ENCODE measurements at regions not wholly inside any gene's neighbourhood (a gene's known extent, or its start where the extent isn't known, plus 50 kb on each side); places are given as distances from the start of the nearest gene placed in this dataset.

DNA sequence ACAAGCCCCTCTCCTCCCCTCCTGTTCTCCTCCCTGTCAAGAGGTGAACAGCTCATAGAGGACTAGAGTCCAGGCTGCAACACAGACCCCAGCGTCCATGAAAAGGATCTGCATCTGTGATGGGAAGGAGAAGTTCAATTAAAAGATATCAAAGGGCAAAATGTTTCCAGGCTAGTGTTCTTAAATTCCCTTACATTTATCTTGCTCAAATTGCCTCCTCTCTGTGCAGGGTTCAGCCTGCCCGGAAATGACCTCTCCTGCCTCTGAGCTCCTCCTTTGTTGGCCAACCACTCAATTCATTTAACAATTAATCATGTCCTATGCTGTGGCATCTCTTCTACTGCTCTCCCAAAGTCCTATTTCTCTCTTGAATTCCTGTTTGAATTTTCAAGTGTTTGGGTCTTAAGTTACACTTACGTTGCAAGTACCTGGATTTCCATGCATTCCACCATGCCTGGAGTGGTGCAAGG, 105.3 kb downstream of the TSN start:
- no peak overlapping the region for H3K4me3 Mint-ChIP-seq (ENCODE audit: unreplicated experiment)
- H3K4me1 Mint-ChIP-seq (ENCODE audit: low read depth, unreplicated experiment) = peaks cover 19% of the 10 kb centered on the region
- no peak overlapping the region for H3K4me3 ChIP-seq (ENCODE audit: low read depth, low read length)
- H3K36me3 Mint-ChIP-seq (ENCODE audit: insufficient read depth, unreplicated experiment) = no peaks in the 10 kb centered on the region
- DNase-seq = no peak
- peaks cover 31% of the 10 kb centered on the region for H3K9me3 Mint-ChIP-seq (ENCODE audit: unreplicated experiment)
- peaks cover 3% of the 10 kb centered on the region for H3K27me3 Mint-ChIP-seq (ENCODE audit: insufficient read depth, unreplicated experiment)
- intact Hi-C loops (cut with micrococcal nuclease; ENCODE audit: unreplicated experiment) = no loop called here
- POLR2A ChIA-PET = no interaction called here
- no peak for TF ChIP-seq CTCF (IDR thresholded peaks at IDR 0.05; ENCODE audit: insufficient read depth in 1 of 2, low read depth in 1 of 2, low read length in 1 of 2, severe bottlenecking in 1 of 2, unreplicated experiment in 1 of 2)
- H3K9me3 ChIP-seq = peaks cover 10% of the 10 kb centered on the region; the same call in 1 of the 2 replicates
- BruUV-seq (replicated peaks) = no TSS peak
- H3K4me1 ChIP-seq = peaks cover 14% of the 10 kb centered on the region
- no peak overlapping the region for H3K27ac Mint-ChIP-seq (ENCODE audit: unreplicated experiment)
- CTCF ChIA-PET = no interaction called here
- no peaks in the 10 kb centered on the region for H3K36me3 ChIP-seq (ENCODE audit: control insufficient read depth, insufficient read depth, low read length)
- H3K27me3 ChIP-seq (replicated peaks; ENCODE audit: control insufficient read depth, insufficient read depth, low read length) = no peaks in the 10 kb centered on the region

- Mint-ChIP-seq H3K4me3 (ENCODE audit: unreplicated experiment) (no peak overlapping the region), H3K27me3 (ENCODE audit: insufficient read depth, unreplicated experiment) (peaks cover 3% of the 10 kb centered on the region), H3K9me3 (ENCODE audit: unreplicated experiment) (peaks cover 29% of the 10 kb centered on the region), H3K36me3 (ENCODE audit: insufficient read depth, unreplicated experiment) (no peaks in the 10 kb centered on the region), H3K27ac (ENCODE audit: unreplicated experiment) (no peak overlapping the region), H3K4me1 (ENCODE audit: low read depth, unreplicated experiment) (peaks cover 7% of the 10 kb centered on the region)
- H3K4me3 ChIP-seq (ENCODE audit: low read depth, low read length) = no peak overlapping the region
- ChIA-PET POLR2A (no interaction called here), CTCF (no interaction called here)
- no peaks in the 10 kb centered on the region; the same call in 1 of the 2 replicates for H3K27me3 ChIP-seq (replicated peaks; ENCODE audit: control insufficient read depth, insufficient read depth, low read length)
- no peak for TF ChIP-seq CTCF (IDR thresholded peaks at IDR 0.05; ENCODE audit: insufficient read depth in 1 of 2, low read depth in 1 of 2, low read length in 1 of 2, severe bottlenecking in 1 of 2, unreplicated experiment in 1 of 2)
- H3K36me3 ChIP-seq (ENCODE audit: control insufficient read depth, insufficient read depth, low read length) = no peaks in the 10 kb centered on the region
- intact Hi-C loops (cut with micrococcal nuclease; ENCODE audit: unreplicated experiment) = no loop called here
- H3K9me3 ChIP-seq = peaks cover 10% of the 10 kb centered on the region; the same call in 1 of the 2 replicates
- no TSS peak for BruUV-seq (replicated peaks)
- H3K4me1 ChIP-seq = peaks cover 5% of the 10 kb centered on the region
- no peak for DNase-seq
Observed at GRCh38 chr2:121862286-121862685, 106.8 kb downstream of the TSN start.

- Mint-ChIP-seq H3K27me3 (ENCODE audit: insufficient read depth, unreplicated experiment) (peaks cover 7% of the 10 kb centered on the region), H3K36me3 (ENCODE audit: insufficient read depth, unreplicated experiment) (no peaks in the 10 kb centered on the region), H3K4me1 (ENCODE audit: low read depth, unreplicated experiment) (peaks cover 2% of the 10 kb centered on the region), H3K27ac (ENCODE audit: unreplicated experiment) (no peak overlapping the region), H3K4me3 (ENCODE audit: unreplicated experiment) (no peak overlapping the region), H3K9me3 (ENCODE audit: unreplicated experiment) (peaks cover 17% of the 10 kb centered on the region)
- H3K27me3 ChIP-seq (replicated peaks; ENCODE audit: control insufficient read depth, insufficient read depth, low read length) = peaks cover 2% of the 10 kb centered on the region
- ChIA-PET CTCF (no interaction called here), POLR2A (no interaction called here)
- H3K9me3 ChIP-seq = 0 out of 2 replicates have a peak, but pooled peaks cover 6% of the 10 kb centered on the region
- no peaks in the 10 kb centered on the region for H3K4me1 ChIP-seq
- intact Hi-C loops (cut with micrococcal nuclease; ENCODE audit: unreplicated experiment) = no loop called here
- TF ChIP-seq CTCF (IDR thresholded peaks at IDR 0.05; ENCODE audit: insufficient read depth in 1 of 2, low read depth in 1 of 2, low read length in 1 of 2, severe bottlenecking in 1 of 2, unreplicated experiment in 1 of 2) = no peak
- no peaks in the 10 kb centered on the region for H3K36me3 ChIP-seq (ENCODE audit: control insufficient read depth, insufficient read depth, low read length)
- no peak for DNase-seq
- BruUV-seq (replicated peaks) = no TSS peak
- no peak overlapping the region for H3K4me3 ChIP-seq (ENCODE audit: low read depth, low read length)
Observed at GRCh38 chr2:121865914-121866313, 110.5 kb downstream of the TSN start.
